ENCODE measurements at regions not wholly inside any gene's neighbourhood (a gene's known extent, or its start where the extent isn't known, plus 50 kb on each side); places are given as distances from the start of the nearest gene placed in this dataset.

GRCh38 chr5:143660625-143661024 lies 151.3 kb upstream of the HMHB1 start (continued):
- TF ChIP-seq ZBTB26 (CRISPR knock-in tag; IDR thresholded peaks at IDR 0.05) (no peak), KDM4B (IDR thresholded peaks at IDR 0.05; ENCODE audit: borderline replicate concordance in 2 of 2, low read depth in 1 of 2) (no peak), PHF21A (IDR thresholded peaks at IDR 0.05; ENCODE audit: borderline replicate concordance, low read depth) (no peak), E2F1 (CRISPR knock-in tag; IDR thresholded peaks at IDR 0.05) (no peak), ZMIZ1 (IDR thresholded peaks at IDR 0.05; ENCODE audit: low read depth in 2 of 2, low read length in 2 of 2) (no peak), C11orf30 (IDR thresholded peaks at IDR 0.05; ENCODE audit: low read depth) (no peak), U2AF1 (optimal IDR thresholded peaks at IDR 0.05; ENCODE audit: low read depth, low read length) (no peak), SMARCB1 (IDR thresholded peaks at IDR 0.05; ENCODE audit: insufficient read length, low read depth) (no peak)

All from K562 (cell line).